ENCODE measurements at regions not wholly inside any gene's neighbourhood (a gene's known extent, or its start where the extent isn't known, plus 50 kb on each side); places are given as distances from the start of the nearest gene placed in this dataset.

DNA sequence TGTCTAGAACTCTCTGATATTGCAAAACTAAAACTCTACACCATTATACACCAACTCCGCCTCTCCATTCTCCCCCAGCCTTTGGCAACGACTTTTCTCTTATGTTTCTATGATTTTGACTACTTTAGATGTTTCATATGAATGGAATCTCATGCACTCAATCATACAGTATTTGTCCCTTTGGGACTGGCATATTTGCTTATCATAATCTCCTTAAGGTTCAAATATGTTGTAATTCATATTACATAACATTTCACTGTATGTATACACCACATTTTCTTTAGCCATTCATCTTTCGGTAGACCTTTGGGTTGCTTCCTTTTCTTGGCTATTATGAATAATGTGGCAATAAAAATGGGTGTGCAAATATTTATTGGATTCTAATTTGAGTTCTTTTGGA, 164.4 kb downstream of the ARL4A start:
- peak; percentile 34 for DNase-seq (ENCODE audit: low read depth)
- H3K4me3 ChIP-seq (ENCODE audit: low read depth, low read length): no peak overlapping the region
- TF ChIP-seq, protein P1, sequence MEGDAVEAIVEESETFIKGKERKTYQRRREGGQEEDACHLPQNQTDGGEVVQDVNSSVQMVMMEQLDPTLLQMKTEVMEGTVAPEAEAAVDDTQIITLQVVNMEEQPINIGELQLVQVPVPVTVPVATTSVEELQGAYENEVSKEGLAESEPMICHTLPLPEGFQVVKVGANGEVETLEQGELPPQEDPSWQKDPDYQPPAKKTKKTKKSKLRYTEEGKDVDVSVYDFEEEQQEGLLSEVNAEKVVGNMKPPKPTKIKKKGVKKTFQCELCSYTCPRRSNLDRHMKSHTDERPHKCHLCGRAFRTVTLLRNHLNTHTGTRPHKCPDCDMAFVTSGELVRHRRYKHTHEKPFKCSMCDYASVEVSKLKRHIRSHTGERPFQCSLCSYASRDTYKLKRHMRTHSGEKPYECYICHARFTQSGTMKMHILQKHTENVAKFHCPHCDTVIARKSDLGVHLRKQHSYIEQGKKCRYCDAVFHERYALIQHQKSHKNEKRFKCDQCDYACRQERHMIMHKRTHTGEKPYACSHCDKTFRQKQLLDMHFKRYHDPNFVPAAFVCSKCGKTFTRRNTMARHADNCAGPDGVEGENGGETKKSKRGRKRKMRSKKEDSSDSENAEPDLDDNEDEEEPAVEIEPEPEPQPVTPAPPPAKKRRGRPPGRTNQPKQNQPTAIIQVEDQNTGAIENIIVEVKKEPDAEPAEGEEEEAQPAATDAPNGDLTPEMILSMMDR (IDR thresholded peaks at IDR 0.05; ENCODE audit: insufficient read depth, low read length): no peak

DNA sequence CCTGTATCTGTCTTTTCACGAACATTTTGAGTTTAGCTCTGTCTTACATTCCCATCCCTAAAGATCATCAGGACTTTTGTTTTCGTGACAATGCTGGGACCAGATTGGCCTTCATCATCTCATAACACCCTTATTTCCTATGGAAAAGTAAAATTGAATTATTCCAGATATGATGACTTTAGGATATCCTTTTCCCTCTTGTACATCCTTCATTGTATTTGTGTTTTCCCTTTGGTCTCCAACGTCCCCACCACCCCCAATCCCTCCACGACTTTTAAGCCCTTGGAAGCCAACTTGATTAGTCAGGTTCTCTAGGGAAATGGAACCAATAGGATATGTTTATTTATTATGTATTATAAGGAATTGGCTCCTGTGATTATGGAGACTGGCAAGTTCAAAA, 167.6 kb downstream of the ARL4A start:
- DNase-seq (ENCODE audit: low read depth): no peak
- TF ChIP-seq, protein P1 (IDR thresholded peaks at IDR 0.05; ENCODE audit: insufficient read depth, low read length): no peak
- no peak overlapping the region for H3K4me3 ChIP-seq (ENCODE audit: low read depth, low read length)

DNA sequence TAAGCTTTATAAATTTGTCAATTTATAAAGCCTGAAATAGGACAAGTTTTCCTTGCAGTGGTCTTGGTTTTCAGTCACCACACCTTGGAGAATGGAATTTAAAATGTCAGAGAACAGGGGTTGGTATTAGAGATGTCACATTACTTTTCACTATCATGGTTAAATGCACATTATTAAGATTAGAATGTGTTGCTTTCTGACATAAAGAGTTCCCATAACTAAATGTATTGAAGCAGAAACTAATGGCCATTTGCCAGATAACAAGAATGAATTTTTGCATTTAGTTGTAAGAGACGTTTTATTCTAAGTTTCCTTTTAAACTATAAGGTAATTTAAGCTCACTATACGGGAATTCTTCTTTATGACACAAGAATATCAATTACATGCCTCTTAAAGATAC, 172.3 kb downstream of the ARL4A start:
- no peak for DNase-seq (ENCODE audit: low read depth)
- no peak overlapping the region for H3K4me3 ChIP-seq (ENCODE audit: low read depth, low read length)
- TF ChIP-seq, protein P1 (IDR thresholded peaks at IDR 0.05; ENCODE audit: insufficient read depth, low read length): no peak

DNA sequence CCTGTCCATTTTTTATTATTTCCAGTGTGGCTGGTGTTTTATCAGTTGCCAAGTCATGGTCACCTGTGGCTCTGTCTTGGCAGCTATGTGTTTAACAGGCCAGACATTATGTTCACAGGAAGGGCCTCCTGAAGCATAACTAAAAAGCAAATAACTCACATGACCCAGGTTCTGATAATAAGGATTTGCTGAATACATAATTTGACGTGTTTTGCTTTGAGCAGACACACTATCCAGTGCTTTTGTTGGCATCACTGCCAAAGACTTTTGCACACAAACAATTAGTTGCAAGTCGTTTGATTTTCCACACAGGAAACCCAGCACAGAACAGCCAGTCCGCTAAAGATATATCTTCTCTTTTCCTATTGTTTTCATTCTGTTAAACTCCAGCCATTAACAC, 173.6 kb downstream of the ARL4A start:
- TF ChIP-seq, protein P1 (IDR thresholded peaks at IDR 0.05; ENCODE audit: insufficient read depth, low read length): no peak
- peak; percentile 60 for DNase-seq (ENCODE audit: low read depth)

DNA sequence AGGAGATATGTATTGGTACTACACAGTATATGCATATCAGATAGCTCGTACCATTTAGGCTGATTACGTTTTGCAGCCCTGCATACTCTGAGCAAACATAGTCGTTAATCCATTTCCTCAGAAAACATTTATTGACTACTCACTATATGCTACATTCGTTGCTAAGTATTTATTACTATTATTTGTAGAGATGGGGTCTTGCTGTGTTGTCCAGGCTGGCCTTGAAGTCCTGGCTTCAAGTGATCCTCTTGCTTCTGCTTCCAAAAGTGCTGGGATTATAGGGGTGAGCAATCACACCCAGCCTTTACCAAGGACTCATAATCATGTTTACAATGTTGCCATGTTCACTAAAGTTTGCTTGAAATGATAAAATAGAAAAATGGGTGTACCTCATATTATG, 174.7 kb downstream of the ARL4A start:
- DNase-seq (ENCODE audit: low read depth): no peak
- TF ChIP-seq, protein P1 (IDR thresholded peaks at IDR 0.05; ENCODE audit: insufficient read depth, low read length): no peak
- no peak overlapping the region for H3K4me3 ChIP-seq (ENCODE audit: low read depth, low read length)

More for the DNA sequence above, 173.6 kb downstream of the ARL4A start:
- no peak overlapping the region for H3K4me3 ChIP-seq (ENCODE audit: low read depth, low read length)

DNA sequence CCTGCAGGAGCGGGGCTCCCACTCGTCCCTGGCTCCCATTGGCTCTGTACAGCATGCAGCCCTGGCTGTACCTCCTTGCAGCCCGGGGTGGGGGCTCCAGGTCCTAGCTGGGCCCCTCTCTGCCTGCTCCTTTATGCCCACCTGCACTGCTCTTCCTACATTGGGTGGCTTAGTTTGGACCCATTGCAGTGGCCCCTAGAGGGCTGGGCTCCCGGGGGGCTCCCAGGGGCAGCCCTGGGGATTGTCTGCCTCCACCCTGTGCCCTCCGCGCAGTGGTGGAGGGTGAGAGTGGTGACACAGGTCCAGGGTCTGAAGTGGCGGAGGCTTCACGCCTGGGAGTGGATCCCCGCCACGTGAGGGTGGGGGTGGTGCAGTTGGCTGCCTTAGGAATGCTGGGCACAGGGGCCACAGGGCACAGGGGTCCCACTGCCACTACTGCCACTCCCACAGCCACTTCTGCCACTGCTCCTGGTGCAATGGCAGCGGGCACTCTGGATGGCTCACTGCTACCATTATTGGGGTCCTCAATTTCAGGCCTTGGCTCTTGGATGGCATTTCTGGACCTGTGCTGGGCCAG, 177.1 kb downstream of the ARL4A start:
- TF ChIP-seq, protein P1 (IDR thresholded peaks at IDR 0.05; ENCODE audit: insufficient read depth, low read length): no peak
- H3K4me3 ChIP-seq (ENCODE audit: low read depth, low read length): no peak overlapping the region
- no peak for DNase-seq (ENCODE audit: low read depth)

DNA sequence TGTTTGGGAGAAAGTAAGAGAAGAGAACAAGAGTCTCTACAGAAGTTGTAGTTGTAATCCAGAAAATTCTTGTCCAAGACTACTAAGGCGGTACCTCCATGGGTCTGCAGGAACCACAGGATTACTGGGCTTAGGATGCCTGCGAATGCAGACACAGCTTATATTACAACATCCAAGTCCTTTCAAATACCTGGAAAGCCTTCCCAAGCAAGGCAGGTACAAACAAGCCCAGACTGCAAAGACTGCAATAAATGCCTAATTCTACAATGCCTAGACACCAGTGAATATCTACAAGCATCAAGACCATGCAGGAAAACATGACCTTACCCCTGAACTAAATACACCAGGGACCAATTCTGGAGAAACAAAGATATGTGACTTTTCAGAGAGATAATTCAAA, 178.2 kb downstream of the ARL4A start:
- H3K4me3 ChIP-seq (ENCODE audit: low read depth, low read length): no peak overlapping the region
- DNase-seq (ENCODE audit: low read depth): no peak
- TF ChIP-seq, protein P1 (IDR thresholded peaks at IDR 0.05; ENCODE audit: insufficient read depth, low read length): no peak
